H1 (cell line): ENCODE measurements at regions not wholly inside any gene's neighbourhood (a gene's known extent, or its start where the extent isn't known, plus 50 kb on each side); places are given as distances from the start of the nearest gene placed in this dataset.

Experiments
- CTCF ChIA-PET: fragments of 300-600 bp; sonication (Branson Sonifier 250); formaldehyde crosslinking; loops from one replicate; lab custom pipeline; 2021; ENCODE audit not compliant: partially characterized antibody; lab: Charles Lee
- POLR2A ChIA-PET: fragments of 300-600 bp; sonication (Branson Sonifier 250); formaldehyde crosslinking; loops from one replicate; lab custom pipeline; 2021; ENCODE audit warnings: inconsistent platforms; ENCODE audit not compliant: partially characterized antibody; lab: Charles Lee
- DNase-seq, 2 experiments: peaks; one replicate each; pipeline versions ENCODE4 v3.0.0 to v3.0.0-alpha.2; 2010 to 2022; ENCODE audit warnings: low spot score in 2 of 2, low read depth in 1 of 2, mixed read lengths in 1 of 2
- FAIRE-seq: peaks from 2 replicates; lab custom pipeline; 2011; peaks lifted over from hg19 to GRCh38; lab: Jason Lieb, UNC
- H2AFZ ChIP-seq: 2 replicates; pipeline ENCODE4 v1.8.1; 2012; ENCODE audit warnings: low read length, inconsistent platforms
- H2AK5ac ChIP-seq: 2 replicates; pipeline ENCODE4 v1.6.1; 2013; ENCODE audit warnings: low read depth, low read length
- H2BK120ac ChIP-seq: replicated peaks from 2 replicates; pipeline ENCODE3; 2013; ENCODE audit warnings: low read depth, low read length, inconsistent platforms
- H2BK12ac ChIP-seq: 2 replicates; pipeline ENCODE4 v1.6.1; 2013; ENCODE audit warnings: low read depth, low read length
- H2BK15ac ChIP-seq: 2 replicates; pipeline ENCODE4 v1.6.1; 2013; ENCODE audit warnings: low read length
- H2BK20ac ChIP-seq: 2 replicates; pipeline ENCODE4 v1.6.1; 2013; ENCODE audit warnings: low read length
- H2BK5ac ChIP-seq: 2 replicates; pipeline ENCODE4 v1.6.1; 2013; ENCODE audit warnings: low read depth, low read length
- H3K14ac ChIP-seq: 2 replicates; pipeline ENCODE4 v1.6.1; 2013; ENCODE audit warnings: inconsistent platforms; ENCODE audit not compliant: insufficient read length
- H3K18ac ChIP-seq: 2 replicates; pipeline ENCODE4 v1.6.1; 2013; ENCODE audit warnings: low read length; ENCODE audit errors: extremely low read depth
- H3K23ac ChIP-seq: 2 replicates; pipeline ENCODE4 v1.6.1; 2013; ENCODE audit warnings: inconsistent platforms; ENCODE audit not compliant: insufficient read length
- H3K23me2 ChIP-seq: 2 replicates; pipeline ENCODE4 v1.6.1; 2013; ENCODE audit warnings: low read depth, low read length
- H3K27ac ChIP-seq: 2 replicates; pipeline ENCODE4 v1.6.1; 2011; ENCODE audit warnings: low read depth, low read length, inconsistent platforms
- H3K27me3 ChIP-seq, 4 experiments: replicated peaks in 1 of 4; 1 replicate in 1 of 4; 2 replicates in 3 of 4; pipeline versions ENCODE4 v1.6.1 to v1.8.1; 2011 to 2013; ENCODE audit warnings: low read length in 3 of 4, mild to moderate bottlenecking in 3 of 4, inconsistent platforms in 2 of 4, mixed read lengths in 2 of 4, moderate library complexity in 1 of 4; ENCODE audit not compliant: control insufficient read depth in 3 of 4, insufficient read depth in 3 of 4; ENCODE audit errors: extremely low read depth in 1 of 4
- H3K36me3 ChIP-seq, 4 experiments: 2 replicates each; pipeline versions ENCODE4 v1.6.1 to v1.8.1; 2011 to 2013; ENCODE audit warnings: mild to moderate bottlenecking in 4 of 4, low read length in 3 of 4, moderate library complexity in 2 of 4, control low read depth in 1 of 4, inconsistent platforms in 1 of 4; ENCODE audit not compliant: insufficient read depth in 4 of 4, control insufficient read depth in 2 of 4
- H3K4ac ChIP-seq: replicated peaks from 2 replicates; pipeline ENCODE3; 2013; ENCODE audit warnings: low read length, low read depth, mixed read lengths, inconsistent platforms; ENCODE audit not compliant: insufficient read length
- H3K4me1 ChIP-seq, 4 experiments: replicated peaks in 1 of 4; 1 replicate in 1 of 4; 2 replicates in 3 of 4; pipeline versions ENCODE4 v1.6.1 to v1.8.1; 2011 to 2013; ENCODE audit warnings: low read length in 3 of 4, inconsistent platforms in 2 of 4, mixed read lengths in 1 of 4; ENCODE audit not compliant: insufficient read depth in 4 of 4, control insufficient read depth in 3 of 4
- H3K4me2 ChIP-seq, 2 experiments: 2 replicates each; pipeline versions ENCODE4 v1.6.1 to v1.8.1; 2011 to 2013; ENCODE audit warnings: low read depth in 2 of 2, low read length in 2 of 2, control low read depth in 1 of 2, inconsistent platforms in 1 of 2, mild to moderate bottlenecking in 1 of 2; ENCODE audit not compliant: insufficient read depth in 1 of 2
- H3K4me3 ChIP-seq, 4 experiments: fragments of 200-600, 300-600 bp in 1 of 4; sonication (generic), shearing (Covaris generic), sonication (Bioruptor Twin) in 1 of 4; 2 replicates each; pipeline versions ENCODE4 v1.5.1 to v1.8.1; 2011 to 2016; ENCODE audit warnings: low read length in 4 of 4, low read depth in 3 of 4, control low read depth in 2 of 4, inconsistent platforms in 2 of 4, mild to moderate bottlenecking in 2 of 4, mixed read lengths in 1 of 4, moderate library complexity in 1 of 4; ENCODE audit not compliant: insufficient read depth in 2 of 4; ENCODE audit errors: extremely low read depth in 1 of 4
- H3K56ac ChIP-seq: replicated peaks from 2 replicates; pipeline ENCODE3; 2013; ENCODE audit warnings: low read depth, mild to moderate bottlenecking, mixed read lengths, low read length, inconsistent platforms; ENCODE audit not compliant: insufficient read length
- H3K79me1 ChIP-seq: 2 replicates; pipeline ENCODE4 v1.6.1; 2013; ENCODE audit warnings: low read depth, low read length, control low read depth
- H3K79me2 ChIP-seq, 2 experiments: 2 replicates each; pipeline versions ENCODE4 v1.6.1 to v1.8.1; 2012 to 2013; ENCODE audit warnings: low read length in 2 of 2, mild to moderate bottlenecking in 2 of 2, inconsistent platforms in 1 of 2; ENCODE audit not compliant: insufficient read depth in 2 of 2, control insufficient read depth in 1 of 2
- H3K9ac ChIP-seq, 4 experiments: replicated peaks in 1 of 4; 1 replicate in 1 of 4; 2 replicates in 3 of 4; pipeline versions ENCODE4 v1.6.1 to v1.8.1; 2011 to 2013; ENCODE audit warnings: low read depth in 3 of 4, low read length in 3 of 4, control low read depth in 2 of 4, mild to moderate bottlenecking in 2 of 4, moderate library complexity in 2 of 4, inconsistent platforms in 1 of 4; ENCODE audit errors: extremely low read depth in 1 of 4
- H3K9me3 ChIP-seq, 2 experiments: 2 replicates each; pipeline versions ENCODE4 v1.6.1 to v1.8.1; 2012 to 2013; ENCODE audit warnings: mild to moderate bottlenecking in 2 of 2, moderate library complexity in 2 of 2, control low read depth in 1 of 2, inconsistent platforms in 1 of 2, low read depth in 1 of 2, low read length in 1 of 2, mixed read lengths in 1 of 2; ENCODE audit not compliant: insufficient read depth in 2 of 2
- H4K20me1 ChIP-seq, 2 experiments: replicated peaks in 1 of 2; 2 replicates each; pipeline versions ENCODE3 to v1.8.1; 2011 to 2013; ENCODE audit warnings: inconsistent platforms in 2 of 2, low read length in 2 of 2, mild to moderate bottlenecking in 1 of 2; ENCODE audit not compliant: insufficient read depth in 2 of 2, control insufficient read depth in 1 of 2
- H4K5ac ChIP-seq: 2 replicates; pipeline ENCODE4 v1.6.1; 2013; ENCODE audit warnings: low read length, low read depth, mixed read lengths, inconsistent platforms; ENCODE audit not compliant: insufficient read length
- H4K8ac ChIP-seq: 2 replicates; pipeline ENCODE4 v1.8.0; 2013; ENCODE audit warnings: mild to moderate bottlenecking, moderate library complexity, low read length, inconsistent platforms; ENCODE audit not compliant: insufficient read depth; ENCODE audit errors: extremely low read depth
- H4K91ac ChIP-seq: replicated peaks from 2 replicates; pipeline ENCODE3; 2013; ENCODE audit warnings: low read length, mixed read lengths, inconsistent platforms; ENCODE audit not compliant: insufficient read length
- ATF3 ChIP-seq: IDR thresholded peaks from 2 replicates; pipeline ENCODE4 v1.6.1; 2011; ENCODE audit warnings: low read depth, mild to moderate bottlenecking, low read length; ENCODE audit not compliant: insufficient read depth
- CTCF ChIP-seq, 3 experiments: IDR thresholded peaks; 1 replicate in 2 of 3; 2 replicates in 1 of 3; pipeline versions ENCODE4 v1.5.1 to v1.6.1; 2011; ENCODE audit warnings: low read length in 3 of 3, mild to moderate bottlenecking in 3 of 3, inconsistent platforms in 2 of 3, low read depth in 1 of 3, moderate library complexity in 1 of 3; ENCODE audit not compliant: insufficient read depth in 1 of 3; ENCODE audit errors: control extremely low read depth in 1 of 3
- EP300 ChIP-seq, 2 experiments: IDR thresholded peaks; 1 replicate in 1 of 2; 2 replicates in 1 of 2; pipeline ENCODE4 v1.6.1; 2011 to 2012; ENCODE audit warnings: low read depth in 2 of 2, low read length in 2 of 2, mild to moderate bottlenecking in 2 of 2, borderline replicate concordance in 1 of 2, inconsistent platforms in 1 of 2, moderate library complexity in 1 of 2
- FOSL1 ChIP-seq: IDR thresholded peaks from 2 replicates; pipeline ENCODE4 v1.6.1; 2011; ENCODE audit warnings: mild to moderate bottlenecking, low read depth, low read length, moderate library complexity; ENCODE audit not compliant: insufficient read depth
- GTF2F1 ChIP-seq: IDR thresholded peaks from 2 replicates; pipeline ENCODE4 v1.6.1; 2012; ENCODE audit warnings: low read depth, low read length, improper control_type of control experiment, borderline replicate concordance
- NANOG ChIP-seq: IDR thresholded peaks from 2 replicates; pipeline ENCODE4 v1.6.1; 2011; ENCODE audit warnings: low read length, low read depth, mild to moderate bottlenecking, inconsistent platforms; ENCODE audit not compliant: insufficient read depth, poor library complexity, severe bottlenecking
- RFX5 ChIP-seq: IDR thresholded peaks from 2 replicates; pipeline ENCODE4 v1.6.1; 2011; ENCODE audit warnings: low read depth, low read length, improper control_type of control experiment, borderline replicate concordance
- RXRA ChIP-seq: IDR thresholded peaks from 2 replicates; pipeline ENCODE4 v1.6.1; 2011; ENCODE audit warnings: low read depth, mild to moderate bottlenecking, low read length, moderate library complexity; ENCODE audit not compliant: insufficient read depth
- SIRT6 ChIP-seq: IDR thresholded peaks from one replicate; pipeline ENCODE4 v1.7.1; 2012; ENCODE audit warnings: low read length, inconsistent platforms
- SP2 ChIP-seq: IDR thresholded peaks from 2 replicates; pipeline ENCODE4 v1.6.1; 2012; ENCODE audit warnings: mild to moderate bottlenecking, low read length, inconsistent platforms
- TAF1 ChIP-seq: IDR thresholded peaks from 2 replicates; pipeline ENCODE4 v1.6.1; 2011; ENCODE audit warnings: mild to moderate bottlenecking, low read depth, low read length
- ZNF274 ChIP-seq: IDR thresholded peaks from 2 replicates; pipeline ENCODE4 v1.7.0; 2012; ENCODE audit warnings: low read length, borderline replicate concordance; ENCODE audit errors: extremely low read depth
- WGBS, 2 experiments: shearing (Covaris generic) in 1 of 2; methylation state at CpG; one replicate each; pipeline versions ENCODE4 v1.1.6 to v1.1.7; 2013 to 2015; ENCODE audit warnings: low lambda C conversion rate in 2 of 2, mixed read lengths in 2 of 2, inconsistent platforms in 1 of 2, low coverage in 1 of 2, missing lambda C conversion rate in 1 of 2; ENCODE audit not compliant: insufficient replicate concordance in 2 of 2, insufficient coverage in 1 of 2, insufficient read length in 1 of 2; ENCODE audit errors: extremely low coverage in 1 of 2, missing lambda C conversion rate in 1 of 2; 5-methylcytosine and 5-hydroxymethylcytosine counted together

DNA sequence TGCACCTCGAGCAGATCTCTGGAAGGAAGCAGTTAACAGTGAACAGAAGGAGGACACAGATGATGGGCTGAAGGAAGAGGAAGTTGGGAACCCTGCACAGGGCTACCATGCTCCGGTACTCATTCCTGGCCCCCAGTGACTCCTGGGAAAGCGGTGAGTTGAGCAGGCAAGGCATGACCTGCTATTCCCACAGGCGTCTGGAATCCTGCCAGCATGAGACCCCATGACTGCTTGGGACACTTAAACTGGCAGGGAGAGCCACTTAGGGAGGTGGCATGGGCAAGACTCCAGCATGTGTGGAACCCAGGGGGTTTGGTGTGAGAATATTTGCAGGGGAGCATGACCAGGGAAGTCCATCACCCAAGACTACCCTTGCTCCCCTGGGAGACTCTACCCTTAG lies 1056.4 kb upstream of the POU3F4 start:
- no peaks in the 10 kb centered on the region for H3K79me2 ChIP-seq
- no peak overlapping the region for H4K5ac ChIP-seq
- no peak for TF ChIP-seq SP2
- TF ChIP-seq GTF2F1: no peak
- no peak for TF ChIP-seq CTCF (IDR thresholded peaks at IDR 0.05; ENCODE audit: control extremely low read depth in 1 of 3, insufficient read depth in 1 of 3, low read depth in 1 of 3, low read length in 3 of 3)
- TF ChIP-seq SIRT6: no peak
- TF ChIP-seq RXRA: no peak
- no peak for TF ChIP-seq TAF1
- TF ChIP-seq RFX5: no peak
- TF ChIP-seq FOSL1: no peak
- no peak for TF ChIP-seq ATF3
- no peak for TF ChIP-seq NANOG
- TF ChIP-seq ZNF274: no peak
- TF ChIP-seq EP300 (IDR thresholded peaks at IDR 0.05; ENCODE audit: borderline replicate concordance in 1 of 2, low read depth in 2 of 2, low read length in 2 of 2): no peak

More for the DNA sequence above, 1056.4 kb upstream of the POU3F4 start:
- Histone ChIP-seq H3K4me3 (no peak overlapping the region), H3K79me1 (no peaks in the 10 kb centered on the region), H3K4ac (no peak overlapping the region), H3K9me3 (no peaks in the 10 kb centered on the region), H4K20me1 (no peaks in the 10 kb centered on the region), H2BK20ac (no peak overlapping the region), H3K9ac (no peak overlapping the region), H2BK15ac (no peak overlapping the region), H3K56ac (no peak overlapping the region), H2BK120ac (no peak overlapping the region), H4K91ac (no peak overlapping the region), H2AK5ac (no peak overlapping the region), H3K4me1 (no peaks in the 10 kb centered on the region), H3K23me2 (no peaks in the 10 kb centered on the region), H3K18ac (no peak overlapping the region), H3K4me2 (no peak overlapping the region), H3K23ac (no peak overlapping the region), H3K14ac (no peak overlapping the region), H3K27ac (no peak overlapping the region), H4K8ac (no peak overlapping the region), H2BK5ac (no peak overlapping the region), H2BK12ac (no peak overlapping the region), H3K27me3 (no peaks in the 10 kb centered on the region), H3K36me3 (no peaks in the 10 kb centered on the region), H2AFZ (no peak overlapping the region)
- no peak for DNase-seq
- FAIRE-seq: no peak
- WGBS, 2 experiments: 96% methylated on average over 4 of the region's 4 CpGs; no CpG with 5 or more reads in 1 of the 2 experiments
- ChIA-PET POLR2A (no interaction called here), CTCF (no interaction called here)
